GM18505 (cell line): ENCODE measurements at regions not wholly inside any gene's neighbourhood (a gene's known extent, or its start where the extent isn't known, plus 50 kb on each side); places are given as distances from the start of the nearest gene placed in this dataset.

Experiments
- ATAC-seq: cut with Tn5 transposase; IDR thresholded peaks from one replicate; pipeline ENCODE4 v1.9.1; 2021; ENCODE audit not compliant: unreplicated experiment
- POLR2A ChIP-seq: IDR thresholded peaks from 4 replicates; pipeline ENCODE4 v1.6.1; 2011; ENCODE audit warnings: borderline replicate concordance; ENCODE audit not compliant: insufficient read depth, insufficient read length; ENCODE audit errors: extremely low read depth

- TF ChIP-seq POLR2A, result no peak
- ATAC-seq, result no peak
Measured at GRCh38 chr2:181376999-181377398, 80.2 kb upstream of the ITGA4 start.

GRCh38 chr2:181378491-181378890 is 78.7 kb upstream of the ITGA4 start:
- no peak for ATAC-seq

DNA sequence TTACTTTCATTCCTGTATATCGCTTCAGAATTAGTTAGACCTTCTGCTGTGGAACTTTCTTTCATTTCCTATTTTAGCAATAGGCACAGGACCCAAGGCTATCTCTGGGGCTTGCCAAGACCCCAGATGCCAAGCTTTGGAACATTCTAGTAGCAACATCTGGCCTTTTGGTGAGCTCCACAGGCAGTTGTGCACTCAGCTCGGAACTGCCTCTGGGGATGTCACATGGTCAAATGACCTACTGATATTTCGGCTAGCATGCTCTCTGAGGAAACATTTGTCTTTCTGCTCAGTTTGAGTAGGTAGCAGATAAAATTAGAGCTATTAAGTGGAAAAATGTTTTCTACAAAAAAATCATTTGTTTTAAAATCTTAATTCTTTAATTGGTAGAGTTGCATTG is 76.6 kb upstream of the ITGA4 start:
- ATAC-seq, result no peak

More at GRCh38 chr2:181378491-181378890, 78.7 kb upstream of the ITGA4 start:
- no peak for TF ChIP-seq POLR2A

GRCh38 chr2:181384923-181385322 is 72.3 kb upstream of the ITGA4 start:
- ATAC-seq, result no peak
- TF ChIP-seq POLR2A, result no peak

More for the DNA sequence above, 76.6 kb upstream of the ITGA4 start:
- TF ChIP-seq POLR2A, result no peak

GRCh38 chr2:181389524-181389923 is 67.7 kb upstream of the ITGA4 start:
- ATAC-seq, result no peak
- TF ChIP-seq POLR2A, result no peak

- no peak for ATAC-seq
- no peak for TF ChIP-seq POLR2A
Measured at GRCh38 chr2:181393472-181393871, 63.7 kb upstream of the ITGA4 start.

- ATAC-seq, result no peak
- no peak for TF ChIP-seq POLR2A
Measured at GRCh38 chr2:181394741-181395437, 62.3 kb upstream of the ITGA4 start.

DNA sequence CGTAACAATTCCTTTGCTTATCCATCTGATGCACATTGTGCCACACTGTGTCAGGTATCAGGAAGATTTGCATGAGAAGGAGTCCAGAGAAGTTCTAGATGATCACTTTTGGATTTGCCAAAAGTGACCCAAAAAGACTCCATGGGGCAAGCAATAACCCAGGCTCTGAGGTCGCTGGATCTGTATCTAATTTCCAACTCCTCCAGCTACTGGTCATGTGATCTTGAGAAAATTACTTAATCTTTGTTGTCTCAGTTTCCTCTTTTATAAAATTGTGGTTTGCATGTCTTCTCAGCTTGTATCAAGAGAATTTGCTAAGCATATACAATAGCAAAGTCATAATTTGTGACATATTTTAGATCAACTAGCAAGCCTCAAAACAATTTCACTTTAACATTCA is 61.3 kb upstream of the ITGA4 start:
- ATAC-seq, result no peak
- no peak for TF ChIP-seq POLR2A

DNA sequence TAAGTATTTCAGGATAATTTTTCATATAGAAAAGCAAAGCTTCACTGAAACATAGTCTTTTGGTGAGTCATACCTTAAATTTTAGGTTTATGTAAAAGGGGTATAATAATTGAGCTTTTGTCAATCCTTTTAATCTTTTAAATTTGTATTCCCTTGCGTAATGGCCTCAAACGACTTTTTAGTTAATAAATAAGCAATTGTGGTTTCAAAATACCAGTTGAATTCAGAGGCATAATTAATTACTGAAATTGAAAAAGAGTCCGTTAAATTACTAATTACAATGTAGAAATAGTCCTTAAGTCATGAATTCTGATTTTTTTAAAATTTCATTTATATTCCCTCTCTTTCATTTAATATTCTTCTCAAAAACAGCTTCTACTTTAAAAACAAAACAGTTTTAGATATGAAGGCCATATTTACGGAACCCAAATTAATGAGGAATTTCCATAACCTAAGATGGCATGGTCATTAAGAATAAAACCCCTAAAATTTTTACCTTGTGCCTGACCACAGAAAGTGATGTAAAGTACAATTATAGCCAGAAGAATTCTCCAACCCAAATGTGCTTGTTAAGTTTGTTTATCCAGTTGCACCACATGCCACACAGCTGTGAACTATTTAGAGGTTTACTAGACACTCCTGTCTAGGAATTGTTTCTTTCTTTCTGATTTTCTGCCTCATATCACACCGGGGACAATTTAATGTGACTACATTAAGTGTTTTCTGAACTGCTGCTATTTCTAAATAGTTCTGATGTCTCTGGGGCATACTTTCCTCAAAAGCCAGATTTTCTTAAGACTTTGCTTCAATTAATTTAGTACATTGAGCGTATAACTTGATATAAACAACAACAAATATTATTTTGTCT is 60.7 kb upstream of the ITGA4 start:
- no peak for TF ChIP-seq POLR2A
- ATAC-seq, result no peak

GRCh38 chr2:181397331-181397730 is 59.9 kb upstream of the ITGA4 start:
- TF ChIP-seq POLR2A, result no peak
- no peak for ATAC-seq

DNA sequence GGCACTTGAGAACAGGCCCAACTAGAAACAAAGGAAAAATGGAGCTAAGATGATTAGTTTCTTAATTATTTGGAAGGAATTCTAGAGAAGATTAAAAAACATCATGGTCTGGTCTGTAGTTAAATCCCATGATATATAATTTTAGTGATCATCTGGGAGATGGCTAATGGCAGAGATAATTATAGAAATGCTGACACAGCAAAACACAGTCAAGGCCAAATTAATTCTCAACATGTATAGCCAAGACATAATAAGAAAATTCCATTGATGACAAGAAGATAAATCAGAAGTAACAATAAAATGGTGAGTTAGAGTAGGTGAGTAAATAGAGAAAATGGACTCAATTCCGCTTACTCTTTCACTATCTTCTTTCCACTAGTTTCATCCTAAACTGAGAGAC is 59.2 kb upstream of the ITGA4 start:
- no peak for TF ChIP-seq POLR2A
- ATAC-seq, result no peak

DNA sequence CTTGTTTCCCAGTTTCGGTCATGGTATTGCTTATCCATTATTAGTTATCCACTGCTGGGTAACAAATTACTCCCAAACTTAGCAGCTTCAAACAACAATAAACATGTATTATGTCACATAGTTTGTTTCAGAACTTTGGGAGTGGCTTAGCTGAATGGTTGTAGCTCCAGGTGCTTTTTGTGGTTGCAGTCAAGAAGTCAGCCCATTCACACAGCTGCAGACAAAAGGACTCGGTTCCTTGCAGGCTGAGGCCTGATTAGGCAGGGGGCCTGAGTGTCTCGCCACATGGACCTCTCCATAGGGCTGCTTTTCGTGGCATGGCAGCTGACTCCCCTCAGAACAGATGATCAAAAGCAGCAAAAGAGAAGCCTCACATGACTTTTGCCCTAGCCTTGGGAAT is 58.2 kb upstream of the ITGA4 start:
- no peak for ATAC-seq
- TF ChIP-seq POLR2A, result no peak

DNA sequence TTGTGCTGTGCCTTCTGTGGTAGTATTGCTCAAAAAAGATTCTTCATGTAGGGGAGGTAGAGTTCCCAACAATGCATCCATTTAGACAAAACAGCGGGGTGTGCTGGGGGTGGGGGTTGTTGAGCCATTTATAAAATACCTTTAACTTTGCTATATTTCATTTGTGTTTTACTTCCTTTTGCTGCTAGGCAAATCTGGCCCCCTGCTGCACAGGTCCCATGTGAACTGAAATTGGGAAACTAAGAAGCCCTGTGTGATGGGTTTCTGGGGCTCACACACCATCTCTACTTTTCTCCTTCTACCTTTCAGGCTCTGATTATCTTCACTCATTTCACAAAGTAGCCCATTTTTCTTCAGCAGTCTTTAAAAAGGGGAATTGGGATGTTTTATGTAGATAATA is 52.7 kb upstream of the ITGA4 start:
- ATAC-seq, result no peak
- no peak for TF ChIP-seq POLR2A

DNA sequence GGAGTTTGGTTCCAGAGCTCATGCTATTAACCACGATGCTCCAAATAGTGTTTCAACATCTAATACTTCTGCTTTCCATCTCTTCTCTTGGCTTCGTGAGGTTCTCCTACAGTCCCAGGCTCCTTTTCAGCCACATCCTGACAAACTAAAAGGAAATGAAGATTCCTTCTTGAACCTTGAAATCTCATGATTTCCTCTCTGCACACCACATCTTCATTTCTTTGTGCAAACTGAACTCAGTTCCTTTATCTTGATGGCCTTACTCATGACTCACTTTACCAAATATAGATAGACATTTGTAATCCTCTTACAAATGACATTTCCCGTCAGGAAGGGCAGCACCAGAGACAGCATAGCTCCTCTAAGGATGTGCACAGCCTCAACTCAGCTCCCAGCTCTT is 50.0 kb upstream of the ITGA4 start:
- no peak for TF ChIP-seq POLR2A
- no peak for ATAC-seq
